ENCODE measurements at regions not wholly inside any gene's neighbourhood (a gene's known extent, or its start where the extent isn't known, plus 50 kb on each side); places are given as distances from the start of the nearest gene placed in this dataset.

DNA sequence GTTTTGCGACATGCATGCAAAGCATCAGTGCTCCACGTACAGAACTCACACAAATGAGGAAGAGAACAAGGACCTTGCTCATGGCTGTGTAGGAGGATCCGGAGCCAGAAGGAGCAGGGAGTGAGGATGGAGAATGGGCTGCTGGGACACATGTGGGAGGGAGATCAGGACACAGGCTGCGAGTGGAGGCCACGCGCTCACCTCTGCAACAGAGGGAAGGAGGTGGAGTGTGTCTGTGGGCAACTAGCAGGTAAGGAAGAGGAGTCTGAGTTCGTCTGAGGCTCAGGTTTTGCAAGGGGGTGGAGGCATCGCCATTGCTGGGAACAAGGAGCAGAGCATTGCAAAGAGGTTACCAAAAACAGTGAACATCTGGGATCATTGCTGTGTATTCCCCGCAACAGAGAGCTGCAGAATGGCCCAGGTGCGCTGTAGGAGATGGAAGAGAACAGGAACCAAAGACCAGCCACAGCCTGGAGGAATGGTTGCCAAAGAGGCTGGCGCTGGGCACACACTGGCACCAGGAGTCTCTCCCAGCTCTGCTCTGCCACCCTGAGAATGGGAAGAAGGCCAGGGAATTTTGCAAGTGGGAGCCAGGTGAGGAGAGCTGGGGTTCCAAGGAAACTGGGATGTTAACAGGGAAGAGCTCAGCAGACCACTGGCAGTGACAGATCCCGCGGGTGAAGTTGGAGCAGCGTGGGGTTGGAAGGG, 90.0 kb upstream of the RPS6KA2 start:
- peaks cover 0 to 6% (median 0%) of the 10 kb centered on the region in 6 donors for H3K4me1 ChIP-seq
- WGBS, 5 donors: 79 to 95% (median 86%) methylated on average over 14 of the region's 14 CpGs
- no peak overlapping the region for H3K27ac ChIP-seq
- no peaks in the 10 kb centered on the region for H3K36me3 ChIP-seq
- peaks cover 0 to 5% (median 4%) of the 10 kb centered on the region in 8 donors for H3K9me3 ChIP-seq
- H3K4me3 ChIP-seq: no peak overlapping the region
- DNase-seq: no peak
- no peak for TF ChIP-seq POLR2A (IDR thresholded peaks at IDR 0.05)
- TF ChIP-seq, protein P1, sequence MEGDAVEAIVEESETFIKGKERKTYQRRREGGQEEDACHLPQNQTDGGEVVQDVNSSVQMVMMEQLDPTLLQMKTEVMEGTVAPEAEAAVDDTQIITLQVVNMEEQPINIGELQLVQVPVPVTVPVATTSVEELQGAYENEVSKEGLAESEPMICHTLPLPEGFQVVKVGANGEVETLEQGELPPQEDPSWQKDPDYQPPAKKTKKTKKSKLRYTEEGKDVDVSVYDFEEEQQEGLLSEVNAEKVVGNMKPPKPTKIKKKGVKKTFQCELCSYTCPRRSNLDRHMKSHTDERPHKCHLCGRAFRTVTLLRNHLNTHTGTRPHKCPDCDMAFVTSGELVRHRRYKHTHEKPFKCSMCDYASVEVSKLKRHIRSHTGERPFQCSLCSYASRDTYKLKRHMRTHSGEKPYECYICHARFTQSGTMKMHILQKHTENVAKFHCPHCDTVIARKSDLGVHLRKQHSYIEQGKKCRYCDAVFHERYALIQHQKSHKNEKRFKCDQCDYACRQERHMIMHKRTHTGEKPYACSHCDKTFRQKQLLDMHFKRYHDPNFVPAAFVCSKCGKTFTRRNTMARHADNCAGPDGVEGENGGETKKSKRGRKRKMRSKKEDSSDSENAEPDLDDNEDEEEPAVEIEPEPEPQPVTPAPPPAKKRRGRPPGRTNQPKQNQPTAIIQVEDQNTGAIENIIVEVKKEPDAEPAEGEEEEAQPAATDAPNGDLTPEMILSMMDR (IDR thresholded peaks at IDR 0.05 in 8 of 11, conservative IDR thresholded peaks at IDR 0.05 in 3 of 11): no peak
- TF ChIP-seq POLR2AphosphoS5 (IDR thresholded peaks at IDR 0.05): no peak
- H3K27me3 ChIP-seq (replicated peaks in 1 of 7): no peaks in the 10 kb centered on the region
- intact Hi-C loops (cut with DNase I; ENCODE audit: low total_unique reads): no loop called here

GRCh38 chr6:166715992-166716391, 88.9 kb upstream of the RPS6KA2 start:
- Histone ChIP-seq H3K4me1 (peaks cover 0 to 6% (median 0%) of the 10 kb centered on the region in 6 donors), H3K36me3 (no peaks in the 10 kb centered on the region), H3K4me3 (no peak overlapping the region), H3K27ac (no peak overlapping the region), H3K9me3 (peaks cover 0 to 16% (median 9%) of the 10 kb centered on the region in 8 donors), H3K27me3 (replicated peaks in 1 of 7) (no peaks in the 10 kb centered on the region)
- DNase-seq: no peak
- intact Hi-C loops (cut with DNase I; ENCODE audit: low total_unique reads): no loop called here
- WGBS, 5 donors: 71 to 84% (median 79%) methylated on average over 8 of the region's 8 CpGs
- TF ChIP-seq POLR2AphosphoS5 (IDR thresholded peaks at IDR 0.05): no peak
- TF ChIP-seq, protein P1 (IDR thresholded peaks at IDR 0.05 in 8 of 11, conservative IDR thresholded peaks at IDR 0.05 in 3 of 11): no peak
- TF ChIP-seq POLR2A (IDR thresholded peaks at IDR 0.05): no peak

GRCh38 chr6:166715065-166715464, 88.0 kb upstream of the RPS6KA2 start:
- Histone ChIP-seq H3K9me3 (peaks cover 0 to 22% (median 10%) of the 10 kb centered on the region in 8 donors), H3K4me1 (peaks cover 0 to 6% (median 0%) of the 10 kb centered on the region in 6 donors), H3K36me3 (no peaks in the 10 kb centered on the region), H3K4me3 (no peak overlapping the region), H3K27ac (no peak overlapping the region), H3K27me3 (replicated peaks in 1 of 7) (no peaks in the 10 kb centered on the region)
- intact Hi-C loops (cut with DNase I; ENCODE audit: low total_unique reads): no loop called here
- TF ChIP-seq, protein P1 (IDR thresholded peaks at IDR 0.05 in 8 of 11, conservative IDR thresholded peaks at IDR 0.05 in 3 of 11): no peak
- TF ChIP-seq POLR2A (IDR thresholded peaks at IDR 0.05) (no peak), POLR2AphosphoS5 (IDR thresholded peaks at IDR 0.05) (no peak)
- 80 to 87% (median 87%) methylated on average over 7 of the region's 7 CpGs for WGBS, 5 donors
- no peak for DNase-seq

- Histone ChIP-seq H3K4me1 (peaks cover 0 to 6% (median 0%) of the 10 kb centered on the region in 6 donors), H3K27ac (no peak overlapping the region), H3K27me3 (replicated peaks in 1 of 7) (no peaks in the 10 kb centered on the region), H3K9me3 (peaks cover 0 to 22% (median 10%) of the 10 kb centered on the region in 8 donors), H3K36me3 (no peaks in the 10 kb centered on the region), H3K4me3 (no peak overlapping the region)
- DNase-seq: no peak
- 88 to 93% (median 90%) methylated on average over 10 of the region's 10 CpGs for WGBS, 5 donors
- intact Hi-C loops (cut with DNase I; ENCODE audit: low total_unique reads): no loop called here
- TF ChIP-seq, protein P1 (IDR thresholded peaks at IDR 0.05 in 8 of 11, conservative IDR thresholded peaks at IDR 0.05 in 3 of 11): no peak
- TF ChIP-seq POLR2A (IDR thresholded peaks at IDR 0.05) (no peak), POLR2AphosphoS5 (IDR thresholded peaks at IDR 0.05) (no peak)
Measured at GRCh38 chr6:166714581-166714980, 87.5 kb upstream of the RPS6KA2 start.

Measured in spleen (tissue), 11 donors.